Ovary (tissue), 7 donors: ENCODE measurements at regions not wholly inside any gene's neighbourhood (a gene's known extent, or its start where the extent isn't known, plus 50 kb on each side); places are given as distances from the start of the nearest gene placed in this dataset.

Source experiments
- DNase-seq, 5 donors: peaks; one replicate each; pipeline ENCODE4 v3.0.0-alpha.2; 2019 to 2020
- H3K27ac ChIP-seq, 2 donors: fragments of 200-600 bp; one replicate each; pipeline versions ENCODE4 v1.5.1 to v1.8.0; 2019 to 2022
- H3K27me3 ChIP-seq: fragments of 200-600 bp; one replicate; pipeline ENCODE4 v1.8.0; 2022
- H3K36me3 ChIP-seq: fragments of 200-600 bp; sonication (generic); one replicate; pipeline ENCODE4 v1.5.1; 2019
- H3K4me1 ChIP-seq: one replicate; pipeline ENCODE4 v1.8.1; 2013; ENCODE audit warnings: mild to moderate bottlenecking, moderate library complexity; ENCODE audit not compliant: insufficient read depth
- H3K4me3 ChIP-seq: fragments of 200-600 bp; sonication (generic); one replicate; pipeline ENCODE4 v1.5.1; 2017
- H3K9me3 ChIP-seq, 2 donors: fragments of 200-600 bp in 1 of 2; sonication (generic) in 1 of 2; one replicate each; pipeline versions ENCODE4 v1.5.1 to v1.8.1; 2013 to 2019; ENCODE audit warnings: mild to moderate bottlenecking in 1 of 2, moderate library complexity in 1 of 2
- EP300 ChIP-seq: sonication (generic); formaldehyde crosslinking; IDR thresholded peaks from one replicate; pipeline ENCODE4 v1.6.1; 2017; ENCODE audit warnings: antibody characterized with exemption
- POLR2A ChIP-seq: fragments of 450-650 bp; IDR thresholded peaks from one replicate; pipeline ENCODE4 v1.6.1; 2017; ENCODE audit warnings: antibody characterized with exemption, mild to moderate bottlenecking, moderate library complexity
- WGBS, 3 donors: extraction: QIAGEN DNeasy Blood & Tissue Kit in 1 of 3; methylation state at CpG; one replicate each; pipeline versions ENCODE4 v1.1.5 to v1.1.7; 2013 to 2017; 5-methylcytosine and 5-hydroxymethylcytosine counted together
- intact Hi-C, 4 donors: fragments of 100-400 bp; cut with DNase I; formaldehyde crosslinking; loops; one replicate each; pipeline versions ENCODE4 v1.11.0 to v1.15.1; 2022 to 2023
- TF ChIP-seq, protein P1 (sequence below), 3 donors: fragments of 450-650 bp in 2 of 3; fragments of 200-600 bp in 1 of 3; IDR thresholded peaks; one replicate each; pipeline versions ENCODE4 v1.5.1 to v1.8.0; 2016 to 2022; ENCODE audit warnings: antibody characterized with exemption in 3 of 3, mild to moderate bottlenecking in 1 of 3
- donor health status: DM: no; HTN: no; CAD: no; lungs with moderate emphysema.
- donor health status: DM: no; HTN: no; CAD: no.
- donor health status: Bipolar disorder and iron deficiency.
- donor health status: DM: no; HTN: no; CAD: no.
- donor health status: DM: yes; HTN: yes; CAD: no.

GRCh38 chr19:32130332-32130731, 215.1 kb upstream of the ZNF507 start:
- no peak for DNase-seq
- no peaks in the 10 kb centered on the region for H3K9me3 ChIP-seq
- 31 to 43% (median 41%) methylated on average over 6 of the region's 6 CpGs for WGBS, 3 donors
- TF ChIP-seq, protein P1, sequence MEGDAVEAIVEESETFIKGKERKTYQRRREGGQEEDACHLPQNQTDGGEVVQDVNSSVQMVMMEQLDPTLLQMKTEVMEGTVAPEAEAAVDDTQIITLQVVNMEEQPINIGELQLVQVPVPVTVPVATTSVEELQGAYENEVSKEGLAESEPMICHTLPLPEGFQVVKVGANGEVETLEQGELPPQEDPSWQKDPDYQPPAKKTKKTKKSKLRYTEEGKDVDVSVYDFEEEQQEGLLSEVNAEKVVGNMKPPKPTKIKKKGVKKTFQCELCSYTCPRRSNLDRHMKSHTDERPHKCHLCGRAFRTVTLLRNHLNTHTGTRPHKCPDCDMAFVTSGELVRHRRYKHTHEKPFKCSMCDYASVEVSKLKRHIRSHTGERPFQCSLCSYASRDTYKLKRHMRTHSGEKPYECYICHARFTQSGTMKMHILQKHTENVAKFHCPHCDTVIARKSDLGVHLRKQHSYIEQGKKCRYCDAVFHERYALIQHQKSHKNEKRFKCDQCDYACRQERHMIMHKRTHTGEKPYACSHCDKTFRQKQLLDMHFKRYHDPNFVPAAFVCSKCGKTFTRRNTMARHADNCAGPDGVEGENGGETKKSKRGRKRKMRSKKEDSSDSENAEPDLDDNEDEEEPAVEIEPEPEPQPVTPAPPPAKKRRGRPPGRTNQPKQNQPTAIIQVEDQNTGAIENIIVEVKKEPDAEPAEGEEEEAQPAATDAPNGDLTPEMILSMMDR (IDR thresholded peaks at IDR 0.05) = no peak
- no peak for TF ChIP-seq POLR2A
- TF ChIP-seq EP300 = no peak
- peaks cover 2% of the 10 kb centered on the region for H3K4me1 ChIP-seq
- H3K27me3 ChIP-seq = no peaks in the 10 kb centered on the region
- no peak overlapping the region for H3K4me3 ChIP-seq
- no peak overlapping the region for H3K27ac ChIP-seq
- no peaks in the 10 kb centered on the region for H3K36me3 ChIP-seq
- intact Hi-C loops = no loop called here

DNA sequence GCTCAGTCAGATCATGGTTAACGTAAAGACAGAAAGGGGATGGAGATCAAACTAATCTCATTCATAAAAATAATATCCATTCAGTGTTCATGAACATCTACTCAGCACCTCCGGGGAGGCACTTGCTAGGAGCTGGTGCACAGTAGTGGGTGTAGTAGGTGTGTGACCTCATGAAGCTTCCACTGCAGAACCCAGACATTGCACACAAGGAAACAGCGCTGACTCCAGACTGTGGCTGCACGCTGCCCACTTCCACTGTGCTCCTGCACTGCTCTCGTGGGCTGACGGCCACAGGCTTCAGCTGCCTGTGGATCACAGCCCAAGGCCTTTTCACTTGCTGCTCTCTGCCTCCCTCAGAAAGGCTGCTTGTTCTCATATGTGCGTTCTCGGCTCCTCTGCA, 214.4 kb upstream of the ZNF507 start:
- Histone ChIP-seq H3K4me1 (peaks cover 2% of the 10 kb centered on the region), H3K27ac (no peak overlapping the region), H3K4me3 (no peak overlapping the region), H3K36me3 (no peaks in the 10 kb centered on the region), H3K27me3 (no peaks in the 10 kb centered on the region), H3K9me3 (no peaks in the 10 kb centered on the region)
- WGBS, 3 donors = 25 to 27% (median 26%) methylated on average over 8 of the region's 8 CpGs
- TF ChIP-seq EP300 (no peak), POLR2A (no peak)
- TF ChIP-seq, protein P1 (IDR thresholded peaks at IDR 0.05) = no peak
- intact Hi-C loops = no loop called here
- DNase-seq = peak in 3 of 5 donors; percentile 13 to 50 (median 28)

GRCh38 chr19:32138416-32138815, 207.0 kb upstream of the ZNF507 start:
- WGBS, 3 donors = 79 to 87% (median 86%) methylated on average over 5 of the region's 5 CpGs
- no peak overlapping the region for H3K27ac ChIP-seq
- DNase-seq = no peak

DNA sequence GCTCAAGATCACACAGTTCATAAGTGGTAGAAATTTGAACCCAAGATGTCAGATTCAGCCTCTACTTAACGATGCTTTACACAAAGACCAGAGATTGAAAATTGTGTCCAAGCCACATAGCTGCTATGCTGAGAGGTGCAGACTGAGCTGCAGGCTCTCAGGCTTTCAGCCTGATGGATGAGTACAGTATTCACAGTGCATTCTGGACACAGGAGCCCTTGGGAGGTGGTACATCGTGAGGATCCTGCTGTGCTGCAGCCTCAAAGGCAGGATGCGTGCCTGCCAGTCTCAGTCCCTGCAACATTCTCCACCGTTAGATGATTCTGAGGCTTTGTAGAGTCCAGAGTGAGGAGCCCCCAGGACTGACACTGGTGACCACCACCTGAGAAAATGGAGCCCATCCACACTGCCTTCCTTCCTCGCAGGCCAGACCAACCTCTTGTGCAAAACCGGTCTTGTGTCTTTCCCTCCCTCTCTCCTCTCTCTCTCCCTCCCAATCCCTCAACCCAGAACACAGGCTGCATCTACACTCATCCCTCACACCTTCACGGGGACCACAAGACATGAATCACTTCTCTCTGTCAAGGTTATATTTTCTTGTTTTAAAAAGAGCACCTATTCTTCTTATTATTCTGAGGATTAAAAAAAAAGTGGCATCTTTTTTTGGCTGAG, 203.4 kb upstream of the ZNF507 start:
- no peaks in the 10 kb centered on the region for H3K27me3 ChIP-seq
- no peaks in the 10 kb centered on the region for H3K4me1 ChIP-seq
- no peak overlapping the region for H3K4me3 ChIP-seq
- TF ChIP-seq POLR2A (no peak), EP300 (no peak)
- TF ChIP-seq, protein P1 (IDR thresholded peaks at IDR 0.05) = no peak
- DNase-seq = no peak
- H3K9me3 ChIP-seq = peaks cover 0 to 4% of the 10 kb centered on the region in 2 donors
- 63 to 71% (median 65%) methylated on average over 7 of the region's 7 CpGs for WGBS, 3 donors
- H3K27ac ChIP-seq = no peak overlapping the region
- H3K36me3 ChIP-seq = no peaks in the 10 kb centered on the region
- intact Hi-C loops = no loop called here

More at GRCh38 chr19:32138416-32138815, 207.0 kb upstream of the ZNF507 start:
- H3K27me3 ChIP-seq = no peaks in the 10 kb centered on the region
- no peaks in the 10 kb centered on the region for H3K36me3 ChIP-seq
- H3K9me3 ChIP-seq = no peaks in the 10 kb centered on the region
- no peaks in the 10 kb centered on the region for H3K4me1 ChIP-seq
- no peak overlapping the region for H3K4me3 ChIP-seq
- intact Hi-C loops = no loop called here
- TF ChIP-seq, protein P1 (IDR thresholded peaks at IDR 0.05) = no peak
- TF ChIP-seq EP300 (no peak), POLR2A (no peak)
